ENCODE measurements at regions not wholly inside any gene's neighbourhood (a gene's known extent, or its start where the extent isn't known, plus 50 kb on each side); places are given as distances from the start of the nearest gene placed in this dataset.

- TF ChIP-seq CTCF (IDR thresholded peaks at IDR 0.05) (no peak), POLR2A (IDR thresholded peaks at IDR 0.05) (no peak), POLR2AphosphoS5 (IDR thresholded peaks at IDR 0.05) (no peak)
Observed at GRCh38 chr12:17097674-17098073, 491.7 kb upstream of the LMO3 start.
